Posterior cingulate gyrus (tissue), 11 donors: ENCODE measurements at regions not wholly inside any gene's neighbourhood (a gene's known extent, or its start where the extent isn't known, plus 50 kb on each side); places are given as distances from the start of the nearest gene placed in this dataset.
A peak's percentile ranks its signal among the peaks of the same experiment; 100 is the strongest.
"Not testable (repeated sequence)": the region's sequence is repeated elsewhere in the genome, so short reads cannot be mapped to it uniquely, and the experiment has no call there.

Experiments used
- DNase-seq, 10 donors: peaks; one replicate each; pipeline versions ENCODE4 v3.0.0 to v3.0.0-alpha.2; 2020 to 2021; ENCODE audit warnings: mixed read lengths in 3 of 10
- intact Hi-C: fragments of 100-400 bp; cut with DNase I; formaldehyde crosslinking; loops from one replicate; pipeline ENCODE4 v1.15.1; 2023

GRCh38 chr16:35754391-35755369 is 2295.3 kb downstream of the TP53TG3F start:
- peak in 1 of 10 donors; percentile 51 for DNase-seq
- intact Hi-C loops: no loop called here

- intact Hi-C loops: no loop called here
- DNase-seq: no peak
Measured at GRCh38 chr16:35788381-35788780, 2329.0 kb downstream of the TP53TG3F start.

GRCh38 chr16:35792516-35793285 is 2333.3 kb downstream of the TP53TG3F start:
- DNase-seq: peak in 1 of 10 donors; percentile 84
- intact Hi-C loops: no loop called here

GRCh38 chr16:35793601-35794000 is 2334.2 kb downstream of the TP53TG3F start:
- DNase-seq: no peak
- intact Hi-C loops: no loop called here

GRCh38 chr16:35794896-35795295 is 2335.5 kb downstream of the TP53TG3F start:
- DNase-seq: no peak
- intact Hi-C loops: no loop called here

GRCh38 chr16:35795361-35796029 is 2336.1 kb downstream of the TP53TG3F start:
- intact Hi-C loops: no loop called here
- peak in 1 of 10 donors; percentile 52 for DNase-seq

GRCh38 chr16:35797811-35798210 is 2338.4 kb downstream of the TP53TG3F start:
- no peak for DNase-seq
- intact Hi-C loops: no loop called here

- peak in 1 of 10 donors; percentile 57 for DNase-seq
- intact Hi-C loops: no loop called here
Measured at GRCh38 chr16:35798885-35799426, 2339.5 kb downstream of the TP53TG3F start.

- intact Hi-C loops, DNase-seq: not testable (repeated sequence)
Measured at GRCh38 chr16:35804465-35804864, 2345.1 kb downstream of the TP53TG3F start.

- DNase-seq: no peak
- intact Hi-C loops: no loop called here
Measured at GRCh38 chr16:35823342-35823741, 2363.9 kb downstream of the TP53TG3F start.

- no peak for DNase-seq
- intact Hi-C loops: loop anchor here (10.0 kb wide), 1 partner anchor 63 kb away; no protein-coding TSS in a partner anchor
Measured at GRCh38 chr16:35841632-35842031, 2382.2 kb downstream of the TP53TG3F start.

- no peak for DNase-seq
- intact Hi-C loops: no loop called here
Measured at GRCh38 chr16:35862242-35862641, 2402.8 kb downstream of the TP53TG3F start.

GRCh38 chr16:35868630-35869029 is 2409.2 kb downstream of the TP53TG3F start:
- no peak for DNase-seq
- intact Hi-C loops: no loop called here

GRCh38 chr16:35873472-35873871 is 2414.1 kb downstream of the TP53TG3F start:
- intact Hi-C loops: no loop called here

GRCh38 chr16:35881654-35882053 is 2422.2 kb downstream of the TP53TG3F start:
- intact Hi-C loops: no loop called here
- DNase-seq: no peak

More at GRCh38 chr16:35873472-35873871, 2414.1 kb downstream of the TP53TG3F start:
- no peak for DNase-seq

GRCh38 chr16:35906440-35906839 is 2447.0 kb downstream of the TP53TG3F start:
- intact Hi-C loops: loop anchor here (10.0 kb wide), 1 partner anchor 62 kb away; no protein-coding TSS in a partner anchor

GRCh38 chr16:35908152-35908551 is 2448.7 kb downstream of the TP53TG3F start:
- DNase-seq: peak in 1 of 10 donors; percentile 53
- intact Hi-C loops: loop anchor here (10.0 kb wide), 1 partner anchor 63 kb away; no protein-coding TSS in a partner anchor

More at GRCh38 chr16:35906440-35906839, 2447.0 kb downstream of the TP53TG3F start:
- DNase-seq: no peak

- DNase-seq: no peak
- intact Hi-C loops: loop anchor here (10.0 kb wide), 1 partner anchor 64 kb away; no protein-coding TSS in a partner anchor
Measured at GRCh38 chr16:35908942-35909341, 2449.5 kb downstream of the TP53TG3F start.

- DNase-seq: no peak
- intact Hi-C loops: loop anchor here (10.0 kb wide), 1 partner anchor 65 kb away; no protein-coding TSS in a partner anchor
Measured at GRCh38 chr16:35909351-35909954, 2450.0 kb downstream of the TP53TG3F start.
